ENCODE measurements at regions not wholly inside any gene's neighbourhood (a gene's known extent, or its start where the extent isn't known, plus 50 kb on each side); places are given as distances from the start of the nearest gene placed in this dataset.

DNA sequence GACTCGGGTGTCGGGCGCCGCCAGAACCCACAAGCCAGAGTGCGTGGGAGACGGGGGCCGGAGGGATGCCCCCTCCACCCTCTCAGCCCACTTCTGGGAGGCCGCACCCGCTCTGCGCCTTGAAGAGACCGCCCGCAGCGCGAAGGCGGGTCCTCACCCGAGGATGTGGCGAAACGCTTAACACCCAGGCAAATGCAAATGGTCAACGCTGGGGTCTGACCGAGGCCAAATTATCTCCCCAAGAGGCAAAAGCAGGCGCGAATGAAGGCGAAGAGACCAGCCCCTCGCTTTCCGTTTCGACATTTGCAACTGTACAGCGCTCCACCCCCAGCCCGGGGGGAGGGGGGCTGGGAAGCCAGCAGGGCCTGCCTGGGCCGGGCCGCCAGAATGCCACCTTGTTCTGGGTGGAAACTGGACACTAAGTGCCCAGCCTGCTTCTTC lies 137.7 kb upstream of the ZIC3 start:
- TF ChIP-seq ZBTB7A (IDR thresholded peaks at IDR 0.05; ENCODE audit: low read depth) (no peak), TAF1 (IDR thresholded peaks at IDR 0.05; ENCODE audit: low read depth) (no peak), CEBPB (IDR thresholded peaks at IDR 0.05) (no peak), REST (IDR thresholded peaks at IDR 0.05; ENCODE audit: low read depth) (no peak), EP300 (IDR thresholded peaks at IDR 0.05; ENCODE audit: borderline replicate concordance) (no peak)
